AG09309 (cell line): ENCODE measurements at regions not wholly inside any gene's neighbourhood (a gene's known extent, or its start where the extent isn't known, plus 50 kb on each side); places are given as distances from the start of the nearest gene placed in this dataset.

Experiments used
- DNase-seq: peaks from one replicate; pipeline ENCODE4 v3.0.0-alpha.2; 2010; ENCODE audit warnings: low read depth
- H3K4me3 ChIP-seq: 2 replicates; pipeline ENCODE4 v1.5.1; 2011; ENCODE audit warnings: mild to moderate bottlenecking, low read depth, low read length, moderate library complexity; ENCODE audit not compliant: control insufficient read depth
- TF ChIP-seq, protein P1 (sequence below): IDR thresholded peaks from 2 replicates; pipeline ENCODE4 v1.5.1; 2011; ENCODE audit warnings: mild to moderate bottlenecking, low read depth, low read length, inconsistent platforms; ENCODE audit not compliant: insufficient read depth, control insufficient read depth; ENCODE audit errors: missing control alignments

GRCh38 chr1:181396171-181396670 lies 87.1 kb upstream of the CACNA1E start:
- H3K4me3 ChIP-seq: no peak overlapping the region
- no peak for DNase-seq
- TF ChIP-seq, protein P1, sequence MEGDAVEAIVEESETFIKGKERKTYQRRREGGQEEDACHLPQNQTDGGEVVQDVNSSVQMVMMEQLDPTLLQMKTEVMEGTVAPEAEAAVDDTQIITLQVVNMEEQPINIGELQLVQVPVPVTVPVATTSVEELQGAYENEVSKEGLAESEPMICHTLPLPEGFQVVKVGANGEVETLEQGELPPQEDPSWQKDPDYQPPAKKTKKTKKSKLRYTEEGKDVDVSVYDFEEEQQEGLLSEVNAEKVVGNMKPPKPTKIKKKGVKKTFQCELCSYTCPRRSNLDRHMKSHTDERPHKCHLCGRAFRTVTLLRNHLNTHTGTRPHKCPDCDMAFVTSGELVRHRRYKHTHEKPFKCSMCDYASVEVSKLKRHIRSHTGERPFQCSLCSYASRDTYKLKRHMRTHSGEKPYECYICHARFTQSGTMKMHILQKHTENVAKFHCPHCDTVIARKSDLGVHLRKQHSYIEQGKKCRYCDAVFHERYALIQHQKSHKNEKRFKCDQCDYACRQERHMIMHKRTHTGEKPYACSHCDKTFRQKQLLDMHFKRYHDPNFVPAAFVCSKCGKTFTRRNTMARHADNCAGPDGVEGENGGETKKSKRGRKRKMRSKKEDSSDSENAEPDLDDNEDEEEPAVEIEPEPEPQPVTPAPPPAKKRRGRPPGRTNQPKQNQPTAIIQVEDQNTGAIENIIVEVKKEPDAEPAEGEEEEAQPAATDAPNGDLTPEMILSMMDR: no peak

GRCh38 chr1:181396811-181397210 lies 86.5 kb upstream of the CACNA1E start:
- no peak for DNase-seq
- TF ChIP-seq, protein P1: no peak
- H3K4me3 ChIP-seq: no peak overlapping the region

DNA sequence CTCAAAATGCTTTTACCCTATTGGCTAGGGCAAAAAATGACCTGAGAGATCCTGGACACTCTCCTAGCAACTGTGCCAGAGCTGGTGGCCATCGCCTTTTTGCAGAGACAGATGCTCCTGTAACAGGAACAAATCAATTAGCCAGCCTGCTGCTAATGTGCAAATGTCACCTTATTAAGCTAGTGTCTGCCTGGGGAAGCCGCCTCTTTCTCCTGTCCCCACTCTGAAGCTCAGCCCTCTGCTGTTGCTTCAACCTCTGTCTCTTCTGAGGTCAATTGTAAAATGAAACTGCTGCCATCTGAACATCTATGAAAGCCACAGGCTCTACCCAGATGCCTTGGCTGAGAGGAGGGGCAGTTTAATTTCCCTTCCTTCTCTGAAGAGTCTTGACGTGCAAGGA lies 85.5 kb upstream of the CACNA1E start:
- no peak overlapping the region for H3K4me3 ChIP-seq
- TF ChIP-seq, protein P1: no peak
- no peak for DNase-seq

DNA sequence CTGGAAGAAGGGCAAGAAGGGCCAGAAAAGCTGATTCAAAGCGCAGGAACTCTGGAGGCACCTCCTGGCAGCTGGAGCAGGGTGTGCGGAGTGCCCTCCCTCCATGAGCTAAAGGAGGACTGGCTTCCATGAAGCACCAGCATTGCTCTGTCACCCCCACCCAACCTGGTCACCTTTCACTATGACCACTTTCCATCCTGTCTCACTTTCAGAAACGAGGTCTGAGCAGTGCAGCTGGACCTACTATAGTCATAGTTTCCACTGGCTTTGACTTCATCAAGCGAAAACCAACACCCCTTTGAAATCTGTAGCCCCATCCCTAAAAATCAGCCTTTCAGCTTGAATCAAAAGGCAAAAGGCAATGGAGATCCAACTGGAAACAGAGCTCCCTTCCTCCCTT lies 84.8 kb upstream of the CACNA1E start:
- DNase-seq: no peak
- H3K4me3 ChIP-seq: no peak overlapping the region
- TF ChIP-seq, protein P1: no peak

GRCh38 chr1:181405584-181405983 lies 77.7 kb upstream of the CACNA1E start:
- DNase-seq: no peak
- no peak overlapping the region for H3K4me3 ChIP-seq
- TF ChIP-seq, protein P1: no peak

DNA sequence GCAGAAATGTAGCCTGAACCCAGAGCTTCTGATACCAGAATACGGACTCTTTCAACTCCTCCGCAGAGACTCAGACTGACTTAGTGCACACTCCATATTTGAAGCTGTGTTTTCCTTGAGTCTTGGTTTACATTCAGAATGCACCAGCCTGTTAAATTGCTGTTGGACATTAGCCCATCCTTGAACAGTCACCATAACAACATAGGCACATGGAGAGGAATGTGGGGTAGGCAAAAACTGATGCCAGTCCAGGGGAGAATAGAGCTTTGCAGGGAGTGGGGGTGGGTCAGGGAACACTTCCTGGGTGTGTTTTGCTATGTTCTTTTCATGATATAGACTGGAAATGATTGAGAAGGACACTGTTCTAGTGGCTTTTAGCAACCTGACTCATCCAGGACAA lies 76.3 kb upstream of the CACNA1E start:
- DNase-seq: no peak
- TF ChIP-seq, protein P1: no peak
- no peak overlapping the region for H3K4me3 ChIP-seq

DNA sequence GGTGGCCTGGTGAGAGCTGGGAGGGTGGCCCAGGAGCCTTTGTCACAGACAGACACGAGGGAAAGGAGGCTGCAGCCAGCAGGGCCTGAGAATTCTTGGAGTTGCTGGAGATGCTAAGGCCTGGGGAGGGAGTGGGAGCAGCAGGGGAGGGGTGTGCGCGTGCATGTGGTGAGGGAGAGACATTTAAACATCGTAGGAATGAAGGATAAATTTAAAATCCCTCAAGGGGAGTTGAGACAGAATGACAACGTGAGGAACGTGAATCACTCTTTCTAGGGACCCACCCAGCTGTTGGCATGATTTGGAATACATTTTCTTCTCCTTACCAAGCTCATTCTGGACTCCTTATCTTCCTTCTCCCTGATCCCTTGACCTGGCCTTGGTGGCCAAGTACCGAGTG lies 73.3 kb upstream of the CACNA1E start:
- no peak for DNase-seq
- TF ChIP-seq, protein P1: no peak
- no peak overlapping the region for H3K4me3 ChIP-seq
